ENCODE measurements at regions not wholly inside any gene's neighbourhood (a gene's known extent, or its start where the extent isn't known, plus 50 kb on each side); places are given as distances from the start of the nearest gene placed in this dataset.
"Not testable (repeated sequence)": the region's sequence is repeated elsewhere in the genome, so short reads cannot be mapped to it uniquely, and the experiment has no call there.

DNA sequence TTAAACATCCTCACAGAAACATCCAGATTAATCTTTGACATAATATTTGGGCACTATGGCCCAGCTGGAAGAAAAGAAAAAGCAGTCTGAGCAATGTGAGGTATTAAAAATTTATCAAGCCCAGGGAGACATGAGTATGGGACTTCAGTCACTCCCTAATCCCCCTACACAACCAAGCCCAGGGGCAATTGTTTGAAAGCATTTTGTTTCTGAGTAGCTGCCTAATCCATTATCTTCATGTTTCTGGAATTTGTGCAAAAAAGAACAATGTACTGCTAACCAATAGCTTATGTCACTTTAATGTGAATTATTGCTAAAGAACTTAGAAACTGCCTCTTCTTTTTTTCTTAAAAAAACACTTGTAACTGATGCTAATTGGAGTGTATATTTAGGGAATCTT lies 360.7 kb downstream of the TEX13C start:
- no peak for DNase-seq (ENCODE audit: low spot score)

DNA sequence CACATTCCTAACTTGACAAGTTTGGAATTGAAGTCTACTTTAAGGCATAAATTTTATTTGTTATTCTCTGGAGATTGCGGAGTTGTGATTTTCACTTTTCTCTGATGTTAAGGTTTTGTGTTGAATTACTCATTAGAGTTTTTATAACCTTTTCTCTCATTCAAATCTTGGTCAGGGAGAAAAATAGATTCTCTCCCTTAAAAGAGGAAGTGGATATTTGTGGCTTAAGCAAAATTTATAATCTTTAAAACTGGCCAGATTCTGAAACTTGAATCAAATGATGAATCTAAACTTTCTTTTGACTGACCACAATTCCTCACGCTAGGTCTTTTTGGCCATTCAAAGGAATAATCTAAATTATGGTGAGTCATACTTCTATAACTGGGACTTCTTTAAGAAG lies 361.4 kb downstream of the TEX13C start:
- no peak for DNase-seq (ENCODE audit: low spot score)

- no peak for DNase-seq (ENCODE audit: low spot score)
These were observed 361.8 kb downstream of the TEX13C start for GRCh38 chrX:125681507-125681906.

DNA sequence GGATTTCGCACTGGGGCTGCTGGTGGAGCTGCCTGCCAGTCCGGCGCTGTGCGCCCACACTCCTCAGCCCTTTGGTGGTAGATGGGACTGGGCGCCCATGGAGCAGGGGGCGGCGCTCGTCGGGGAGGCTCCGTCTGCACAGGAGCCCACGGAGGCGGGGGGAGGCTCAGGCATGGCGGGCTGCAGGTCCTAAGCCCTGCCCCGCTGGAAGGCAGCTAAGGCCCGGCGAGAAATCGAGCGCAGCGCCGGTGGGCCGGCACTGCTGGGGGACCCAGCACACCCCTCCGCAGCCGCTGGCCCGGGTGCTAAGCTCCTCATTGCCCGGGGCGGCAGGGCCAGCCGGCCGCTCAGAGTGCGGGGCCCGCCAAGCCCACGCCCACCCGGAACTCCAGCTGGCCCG lies 370.9 kb downstream of the TEX13C start:
- DNase-seq (ENCODE audit: low spot score), result not testable (repeated sequence)

GRCh38 chrX:125694171-125694570 lies 374.5 kb downstream of the TEX13C start:
- no peak for DNase-seq (ENCODE audit: low spot score)

DNA sequence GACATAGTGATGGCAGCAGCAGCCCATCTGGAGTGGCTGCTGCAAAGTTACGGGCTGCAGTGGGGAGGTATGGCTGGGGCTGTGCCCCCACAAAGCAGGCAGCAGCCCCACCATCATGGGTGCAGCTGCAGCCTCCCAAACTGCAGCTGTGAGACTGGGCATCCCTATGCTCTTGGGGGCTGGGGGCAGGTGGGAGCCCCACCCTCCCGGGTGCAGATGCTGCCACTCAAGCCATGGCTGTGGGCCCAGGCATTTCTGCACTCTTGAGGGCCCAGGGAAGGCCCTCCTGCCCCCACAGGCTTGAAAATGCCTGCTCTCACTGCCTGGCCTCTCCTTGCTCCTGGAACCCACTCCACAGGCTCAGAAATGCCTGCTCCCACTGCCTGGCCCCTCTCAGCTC lies 389.4 kb downstream of the TEX13C start:
- DNase-seq (ENCODE audit: low spot score), result no peak

GRCh38 chrX:125709532-125709931 lies 389.9 kb downstream of the TEX13C start:
- no peak for DNase-seq (ENCODE audit: low spot score)

DNA sequence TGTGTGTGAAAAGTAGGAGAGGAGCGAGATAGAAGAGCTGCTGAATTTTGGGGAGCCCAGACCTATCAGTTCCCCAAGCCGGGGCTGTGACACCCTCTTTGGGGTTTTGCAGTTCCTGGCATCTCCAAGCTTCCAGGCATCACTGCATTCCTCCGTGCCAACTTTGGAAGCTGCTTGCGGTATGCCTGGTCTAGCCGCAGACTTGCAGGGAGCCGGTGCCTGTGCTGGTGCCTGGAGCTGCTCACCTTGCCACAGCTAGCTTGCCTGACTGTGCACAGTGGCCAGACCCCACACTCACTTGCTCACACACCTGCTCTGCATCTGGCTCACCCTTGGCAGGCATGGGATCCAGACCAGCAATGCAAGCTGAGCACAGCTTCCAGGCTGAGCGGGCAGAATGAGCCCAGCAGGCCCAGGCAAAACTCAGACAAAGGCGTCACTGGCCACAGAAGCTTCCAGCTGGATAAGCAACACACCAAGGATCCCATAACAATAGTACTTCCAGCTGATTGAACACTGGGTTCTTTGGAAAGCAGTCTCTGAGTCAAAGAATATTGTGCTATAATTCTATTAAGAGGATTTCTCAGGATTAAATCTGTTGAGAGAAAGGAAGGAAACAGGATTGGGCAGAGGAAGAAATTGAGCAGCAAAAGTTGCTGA lies 390.9 kb downstream of the TEX13C start:
- DNase-seq (ENCODE audit: low spot score), result no peak

- DNase-seq (ENCODE audit: low spot score), result no peak
These were observed 391.4 kb downstream of the TEX13C start for GRCh38 chrX:125711103-125711502.

DNA sequence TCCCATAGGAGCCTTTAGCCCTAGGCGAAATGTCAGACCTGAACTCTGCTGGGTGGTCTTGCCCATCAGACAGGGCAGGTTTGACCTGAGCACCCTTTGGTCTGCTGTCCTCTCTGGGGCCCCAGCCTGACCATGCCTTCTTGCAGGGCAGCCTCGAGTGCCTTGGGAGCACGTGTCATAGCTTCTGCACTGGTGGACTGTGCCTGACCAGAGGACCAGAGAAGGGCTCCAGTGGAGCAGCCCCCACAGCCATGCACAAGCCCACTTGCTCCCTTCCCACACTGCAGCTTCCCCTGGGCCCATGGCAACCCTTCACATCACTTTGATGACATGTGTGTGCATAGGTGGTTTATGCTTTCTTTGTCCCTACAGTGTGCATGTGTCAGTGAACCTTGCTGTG lies 394.0 kb downstream of the TEX13C start:
- no peak for DNase-seq (ENCODE audit: low spot score)

DNA sequence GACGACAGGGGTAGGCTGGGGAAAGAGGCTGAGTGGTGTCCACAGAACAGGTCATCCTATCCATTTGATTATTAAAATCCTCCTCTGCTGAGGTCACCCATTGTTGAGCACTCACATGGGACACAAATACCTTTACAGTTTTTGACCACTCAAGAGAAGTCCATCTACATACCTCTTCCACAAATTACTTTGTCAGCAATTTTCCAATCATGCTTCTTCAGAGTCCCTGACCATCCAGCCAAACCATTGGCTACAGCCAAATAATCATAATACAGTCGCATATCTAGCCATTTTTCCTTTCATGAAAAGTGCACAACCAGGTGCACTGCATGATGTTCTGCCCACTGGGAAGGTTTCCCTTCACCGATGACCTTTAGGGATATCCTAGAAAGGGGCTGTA lies 407.4 kb downstream of the TEX13C start:
- DNase-seq (ENCODE audit: low spot score), result no peak

GRCh38 chrX:125736008-125736729 lies 416.5 kb downstream of the TEX13C start:
- DNase-seq (ENCODE audit: low spot score), result no peak

GRCh38 chrX:125742811-125743210 lies 423.1 kb downstream of the TEX13C start:
- DNase-seq (ENCODE audit: low spot score), result no peak

- DNase-seq (ENCODE audit: low spot score), result no peak
These were observed 421.2 kb downstream of the DCAF12L2 start for GRCh38 chrX:125744914-125745313.

DNA sequence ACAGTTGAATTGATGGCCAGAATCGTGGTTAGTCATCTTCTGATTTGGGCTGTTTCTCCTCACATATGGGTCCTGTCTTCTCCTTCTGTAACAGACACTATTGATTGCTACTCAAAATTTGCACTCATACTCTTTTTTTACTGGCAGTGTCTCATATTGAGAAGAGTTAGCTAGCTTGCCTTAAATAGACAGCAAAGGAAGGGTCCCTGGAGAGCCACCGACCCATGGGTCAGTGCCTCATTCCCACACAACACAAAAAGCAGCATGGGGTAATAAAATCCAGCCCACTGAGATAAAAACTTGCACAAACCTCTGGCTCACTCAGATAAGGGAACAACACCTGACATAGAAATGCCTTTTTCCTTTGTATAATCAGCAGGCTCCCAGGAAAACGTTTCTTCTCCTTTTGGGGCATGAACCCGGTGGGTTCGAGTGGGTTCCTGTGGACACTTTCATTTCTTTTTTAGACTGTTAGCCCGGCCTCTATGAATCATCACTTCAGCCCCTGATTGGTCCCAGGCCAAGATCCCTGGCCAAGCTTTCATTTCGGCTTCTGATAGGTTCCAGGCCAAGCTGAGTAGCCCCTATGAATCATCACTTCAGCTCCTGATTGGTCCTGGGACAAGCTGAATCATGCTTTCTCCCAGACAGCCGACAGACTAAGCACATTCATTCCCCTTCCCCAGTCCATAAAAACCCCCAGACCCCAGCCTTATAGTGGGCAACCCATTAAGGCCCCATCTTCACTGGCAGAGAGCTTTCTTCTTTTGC lies 408.1 kb downstream of the DCAF12L2 start:
- DNase-seq (ENCODE audit: low spot score), result peak; percentile 63

DNA sequence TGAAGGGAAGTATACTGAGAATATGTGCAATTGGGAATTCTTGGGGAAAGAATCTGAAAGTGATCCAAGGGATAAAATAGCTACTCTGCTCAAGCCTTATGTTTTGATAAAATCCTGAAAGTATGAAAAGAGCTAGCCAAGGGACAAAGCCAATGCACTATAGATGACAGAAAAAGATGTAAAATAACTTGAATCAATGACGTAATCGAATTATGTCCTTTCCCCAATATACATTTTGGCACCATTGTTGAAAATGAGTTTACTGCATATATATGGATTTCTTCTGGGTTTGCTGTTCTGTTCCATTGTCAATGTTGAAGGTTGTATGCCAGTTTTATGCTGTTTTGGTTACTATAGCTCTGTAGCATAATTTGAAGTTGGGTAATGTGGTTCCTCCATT lies 407.3 kb downstream of the DCAF12L2 start:
- no peak for DNase-seq (ENCODE audit: low spot score)

DNA sequence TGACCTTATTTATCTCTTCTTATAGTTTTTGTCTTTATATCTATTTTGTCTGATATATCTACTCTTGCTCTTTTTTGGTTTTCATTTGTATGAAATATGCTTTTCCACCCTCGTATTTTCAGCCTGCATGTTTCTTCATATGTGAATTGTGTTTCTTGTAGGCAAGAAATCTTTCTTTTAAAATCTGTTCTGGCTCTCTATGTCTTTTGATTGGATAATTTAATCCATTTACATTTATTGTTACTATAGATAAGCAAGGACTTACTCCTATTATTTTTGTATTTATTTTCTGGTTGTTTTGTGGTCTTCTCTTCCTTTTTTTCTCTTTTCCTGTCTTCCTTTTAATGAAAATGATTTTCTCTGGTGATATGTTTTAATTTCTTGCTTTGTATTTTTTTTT lies 403.1 kb downstream of the DCAF12L2 start:
- no peak for DNase-seq (ENCODE audit: low spot score)

DNA sequence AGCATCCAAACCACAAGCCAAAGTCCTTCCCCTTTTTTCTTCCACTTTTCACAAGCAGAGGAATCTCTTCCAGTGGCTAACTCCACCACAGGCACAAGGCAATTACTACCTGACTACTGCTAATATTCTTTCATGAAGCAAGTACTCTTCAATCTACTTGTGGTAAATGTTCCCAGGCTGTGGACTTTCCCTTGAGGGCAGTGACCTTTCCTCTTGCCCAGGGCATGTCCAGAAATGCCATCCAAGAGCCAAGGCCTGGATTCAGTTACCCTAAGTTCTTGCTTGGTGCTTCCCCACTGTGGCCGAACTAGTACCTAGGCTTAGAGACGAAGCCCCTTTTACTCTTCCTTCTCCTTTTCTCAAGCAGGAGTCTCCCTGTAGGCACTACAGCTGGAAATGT lies 400.7 kb downstream of the DCAF12L2 start:
- no peak for DNase-seq (ENCODE audit: low spot score)

DNA sequence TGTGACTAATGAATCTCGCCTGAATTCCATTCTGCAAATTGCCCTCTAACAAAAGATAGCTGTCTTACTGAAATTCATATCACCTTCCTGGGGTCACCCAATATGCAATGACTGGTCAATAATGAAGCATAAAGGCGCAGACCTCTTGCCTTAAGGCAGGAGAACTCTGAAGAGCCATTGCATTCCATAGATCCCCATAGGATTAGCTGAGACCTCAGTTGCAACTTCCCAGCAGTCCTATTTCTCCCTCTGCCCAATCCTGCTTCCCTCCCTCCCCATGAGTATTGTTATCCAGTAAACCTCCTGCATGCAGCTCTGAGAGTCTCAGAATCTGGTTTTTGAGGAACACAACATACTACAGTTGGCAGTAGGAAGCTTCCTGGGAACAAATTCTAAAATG lies 396.5 kb downstream of the DCAF12L2 start:
- no peak for DNase-seq (ENCODE audit: low spot score)

DNA sequence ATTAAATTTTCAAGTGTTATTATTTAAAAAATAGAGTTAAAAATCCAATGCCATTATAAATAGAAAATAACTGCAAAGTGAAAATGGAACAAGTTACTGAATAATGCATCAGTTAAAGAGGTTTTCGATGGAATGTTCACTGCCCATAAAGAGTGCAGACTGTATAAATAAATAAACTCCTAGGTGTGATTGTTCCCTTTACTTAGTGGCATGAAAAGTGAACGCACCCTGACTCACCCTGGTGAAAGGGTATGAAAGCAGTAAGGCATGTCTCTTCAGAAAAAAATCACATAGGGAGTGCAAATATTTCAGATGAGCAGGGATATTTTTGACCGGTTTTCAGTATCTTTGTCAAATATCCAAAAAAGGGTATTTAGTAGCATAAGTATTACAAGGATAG lies 387.8 kb downstream of the DCAF12L2 start:
- DNase-seq (ENCODE audit: low spot score), result no peak

DNA sequence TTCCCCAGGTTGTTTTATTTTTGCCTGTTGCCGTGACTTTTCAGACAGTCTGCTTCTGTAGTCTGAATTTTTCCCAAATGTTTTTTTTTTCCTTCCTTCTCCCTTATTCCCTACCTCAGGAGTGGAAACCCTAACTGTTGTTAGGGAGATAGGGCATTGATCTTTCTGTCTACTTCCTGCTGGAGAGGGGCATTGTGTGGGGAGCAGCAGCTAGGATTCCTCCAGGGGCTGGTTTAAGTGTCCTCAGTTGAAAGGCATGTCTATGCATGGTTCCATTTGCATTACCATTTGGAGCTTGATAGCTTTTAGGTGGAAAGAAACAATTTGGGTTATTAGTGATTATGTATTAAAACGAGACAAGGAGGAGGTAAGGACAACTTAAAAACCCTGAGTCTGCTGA lies 383.9 kb downstream of the DCAF12L2 start:
- DNase-seq (ENCODE audit: low spot score), result no peak

- DNase-seq (ENCODE audit: low spot score), result no peak
These were observed 379.8 kb downstream of the DCAF12L2 start for GRCh38 chrX:125786316-125786715.

- DNase-seq (ENCODE audit: low spot score), result no peak
These were observed 374.3 kb downstream of the DCAF12L2 start for GRCh38 chrX:125791787-125792186.

Data from RKO (cell line).